Motor neuron (in vitro differentiated cells): ENCODE measurements at regions not wholly inside any gene's neighbourhood (a gene's known extent, or its start where the extent isn't known, plus 50 kb on each side); places are given as distances from the start of the nearest gene placed in this dataset.
A peak's percentile ranks its signal among the peaks of the same experiment; 100 is the strongest.

Experiments
- ATAC-seq, 8 experiments: fragments of 200-7000 bp; cut with Tn5 transposase; replicated peaks in 6 of 8; 2 replicates each; pipeline ENCODE4 v1.8.0; 2021; ENCODE audit warnings: mild to moderate bottlenecking in 8 of 8, moderate library complexity in 8 of 8
- H3K27ac ChIP-seq, 2 donors: fragments of 250-450 bp; sonication (Bioruptor Pico); 2 replicates each; pipeline ENCODE4 v1.9.0; 2021; ENCODE audit warnings: antibody characterized with exemption in 2 of 2, mild to moderate bottlenecking in 2 of 2, moderate library complexity in 1 of 2
- H3K4me1 ChIP-seq, 2 donors: fragments of 250-450 bp; sonication (Bioruptor Pico); replicated peaks in 1 of 2; 2 replicates each; pipeline ENCODE4 v1.6.1; 2021; ENCODE audit warnings: antibody characterized with exemption in 2 of 2, mild to moderate bottlenecking in 2 of 2, moderate library complexity in 1 of 2
- H3K4me3 ChIP-seq, 5 donors: fragments of 250-450 bp; sonication (Bioruptor Pico); 2 replicates each; pipeline ENCODE4 v1.9.0; 2021; ENCODE audit warnings: antibody characterized with exemption in 5 of 5, mild to moderate bottlenecking in 5 of 5, moderate library complexity in 4 of 5
- WGBS, 10 experiments: fragments of 450-650 bp; shearing (Covaris generic); methylation state at CpG; one replicate each; pipeline ENCODE4 v1.0.0; 2022; 5-methylcytosine and 5-hydroxymethylcytosine counted together
- in situ Hi-C, 9 experiments: fragments of 400-800 bp; cut with MboI; loops; one replicate each; pipeline ENCODE4 v1.15.0; 2021; ENCODE audit warnings: low sequenced_read_pairs in 9 of 9, low pct_unique_long_range_greater_than_20kb in 2 of 9; ENCODE audit not compliant: unreplicated experiment in 9 of 9

DNA sequence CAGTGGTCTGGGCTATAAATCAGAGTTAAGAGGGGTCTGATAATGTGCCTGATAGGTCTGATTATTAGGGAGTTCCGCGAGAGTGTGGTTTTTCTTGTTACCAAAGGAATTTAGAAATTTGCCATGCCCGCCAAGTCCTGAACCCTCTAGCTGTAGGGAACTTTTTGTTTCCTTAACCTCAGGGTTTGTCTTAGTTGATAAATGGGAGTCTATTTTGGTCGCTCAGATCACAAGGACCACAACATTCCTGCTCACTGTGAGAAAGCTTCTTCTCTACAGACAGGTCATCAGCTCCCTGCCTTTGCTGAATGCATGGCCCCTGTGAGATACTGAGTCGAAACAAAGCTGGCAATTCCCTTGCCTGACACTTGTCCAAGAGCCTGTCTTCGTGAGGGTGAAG lies 497.8 kb downstream of the HS3ST4 start:
- WGBS, 10 experiments = 0 to 81% (median 40%) methylated on average over 1 to 4 of the region's 6 CpGs; no CpG with 5 or more reads in 3 of the 10 experiments
- H3K4me1 ChIP-seq = peaks cover 0 to 12% of the 10 kb centered on the region in 2 donors
- peak overlapping the region in 1 of 2 donors; percentile 45 for H3K27ac ChIP-seq
- no peak overlapping the region for H3K4me3 ChIP-seq
- peak in 3 of 8 experiments; percentile 22 to 70 (median 42) for ATAC-seq
- in situ Hi-C loops = no loop called here

DNA sequence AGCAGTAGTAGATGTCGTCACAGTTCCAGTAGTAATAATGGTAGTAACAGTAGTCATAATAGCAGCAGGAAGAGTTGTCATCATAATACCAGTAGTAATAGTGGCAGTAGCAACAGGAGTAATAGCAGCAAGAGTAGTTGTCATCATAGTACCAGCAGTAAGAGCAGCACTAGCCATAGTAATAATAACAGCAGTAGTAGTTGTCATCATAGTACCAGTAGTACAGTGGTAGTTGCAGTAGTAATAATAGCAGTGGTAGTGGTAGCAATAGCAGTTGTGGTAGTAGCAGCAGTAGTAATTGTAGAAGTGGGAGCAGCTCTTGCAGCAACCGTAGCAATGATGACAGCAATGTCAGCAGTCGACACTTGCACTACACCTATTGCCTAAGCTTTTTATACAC lies 502.8 kb downstream of the HS3ST4 start:
- no peak overlapping the region for H3K27ac ChIP-seq
- in situ Hi-C loops = no loop called here
- H3K4me1 ChIP-seq = peaks cover 0 to 4% of the 10 kb centered on the region in 2 donors
- ATAC-seq = no peak
- no peak overlapping the region for H3K4me3 ChIP-seq
- WGBS, 10 experiments = 40 to 94% (median 80%) methylated on average over 1 to 3 of the region's 3 CpGs; no CpG with 5 or more reads in 3 of the 10 experiments

DNA sequence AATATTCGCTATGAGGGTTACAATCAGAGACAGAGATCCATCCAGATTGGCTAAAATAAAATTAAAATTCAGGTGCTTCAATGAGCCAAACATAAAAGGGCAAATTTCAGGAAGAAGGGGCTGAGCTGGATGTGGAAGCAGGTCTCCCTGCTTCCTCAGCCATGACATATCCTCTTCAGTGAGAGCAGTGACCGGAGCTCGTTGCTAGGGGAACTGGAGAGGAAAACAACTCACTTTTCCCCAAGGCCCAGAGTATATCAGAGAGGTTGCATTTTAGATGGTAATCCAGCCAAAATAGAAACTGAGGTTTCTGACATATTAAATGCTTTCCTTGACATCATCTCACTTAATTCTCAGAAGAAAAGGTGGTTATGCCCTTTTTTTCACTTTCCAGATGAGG lies 503.5 kb downstream of the HS3ST4 start:
- ATAC-seq = no peak
- no peaks in the 10 kb centered on the region for H3K4me1 ChIP-seq
- H3K4me3 ChIP-seq = no peak overlapping the region
- no peak overlapping the region for H3K27ac ChIP-seq
- WGBS, 10 experiments = 0 to 92% (median 55%) methylated on average over 1 to 3 of the region's 3 CpGs; no CpG with 5 or more reads in 2 of the 10 experiments
- in situ Hi-C loops = no loop called here

DNA sequence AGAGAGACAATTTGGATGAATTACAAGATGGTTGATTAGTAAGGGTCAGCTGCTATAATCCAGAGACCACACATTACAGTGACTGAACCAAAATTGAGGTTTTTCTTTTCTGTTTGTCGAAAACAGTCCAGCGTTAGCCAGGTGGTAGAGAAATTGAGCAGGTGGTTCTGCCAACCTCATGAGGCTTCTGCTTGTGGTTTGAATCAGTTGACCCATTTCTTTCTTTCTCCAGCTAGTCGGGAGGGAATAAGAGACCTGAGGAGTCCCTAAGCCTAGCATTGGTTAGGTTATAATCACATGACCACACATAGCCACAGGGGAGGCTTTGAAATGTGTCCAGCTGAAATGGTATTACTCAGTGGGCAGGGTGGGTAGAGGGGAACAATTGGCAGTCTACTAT lies 504.6 kb downstream of the HS3ST4 start:
- 0 to 100% (median 47%) methylated on average over 1 to 3 of the region's 3 CpGs; no CpG with 5 or more reads in 2 of the 10 experiments for WGBS, 10 experiments
- in situ Hi-C loops = no loop called here
- Histone ChIP-seq H3K4me1 (no peaks in the 10 kb centered on the region), H3K27ac (no peak overlapping the region), H3K4me3 (no peak overlapping the region)
- ATAC-seq = no peak

GRCh38 chr16:26196802-26197201 lies 505.0 kb downstream of the HS3ST4 start:
- in situ Hi-C loops = no loop called here
- H3K4me1 ChIP-seq = no peaks in the 10 kb centered on the region
- no peak overlapping the region for H3K4me3 ChIP-seq
- H3K27ac ChIP-seq = no peak overlapping the region
- 0 to 100% (median 50%) methylated on average over 1 to 2 of the region's 2 CpGs; no CpG with 5 or more reads in 3 of the 10 experiments for WGBS, 10 experiments
- ATAC-seq = no peak

- no peak for ATAC-seq
- Histone ChIP-seq H3K27ac (no peak overlapping the region), H3K4me3 (no peak overlapping the region), H3K4me1 (no peaks in the 10 kb centered on the region)
- in situ Hi-C loops = no loop called here
- WGBS, 10 experiments = 0 to 68% (median 31%) methylated on average over 1 to 4 of the region's 4 CpGs; no CpG with 5 or more reads in 2 of the 10 experiments
Measured at GRCh38 chr16:26197707-26198106, 505.9 kb downstream of the HS3ST4 start.

GRCh38 chr16:26198221-26198620 lies 506.5 kb downstream of the HS3ST4 start:
- no peak overlapping the region for H3K4me3 ChIP-seq
- in situ Hi-C loops = no loop called here
- no peaks in the 10 kb centered on the region for H3K4me1 ChIP-seq
- WGBS, 10 experiments = 0 to 86% (median 48%) methylated on average over 1 to 5 of the region's 5 CpGs; no CpG with 5 or more reads in 2 of the 10 experiments
- no peak for ATAC-seq
- no peak overlapping the region for H3K27ac ChIP-seq

DNA sequence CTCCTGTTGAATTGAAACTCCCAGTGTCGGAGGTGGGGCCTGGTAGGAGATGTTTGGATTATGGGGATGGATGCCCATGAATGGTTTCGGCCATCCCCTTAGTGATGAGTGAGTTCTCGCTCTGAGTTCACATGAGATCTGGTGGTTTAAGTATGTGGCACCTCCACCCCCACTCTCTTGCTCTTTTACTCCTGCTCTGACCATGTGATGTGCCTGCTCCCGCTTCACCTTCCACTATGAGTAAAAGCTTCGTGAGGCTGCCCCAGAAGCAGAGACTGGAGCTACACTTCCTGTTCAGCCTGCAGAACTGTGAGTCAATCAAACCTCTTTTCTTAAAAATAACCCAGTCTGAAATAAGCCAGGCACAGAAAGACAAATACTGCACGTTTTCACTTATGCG lies 512.4 kb downstream of the HS3ST4 start:
- Histone ChIP-seq H3K4me3 (no peak overlapping the region), H3K27ac (no peak overlapping the region), H3K4me1 (no peaks in the 10 kb centered on the region)
- in situ Hi-C loops = no loop called here
- WGBS, 10 experiments = 13 to 100% (median 70%) methylated on average over 1 to 6 of the region's 7 CpGs; no CpG with 5 or more reads in 3 of the 10 experiments
- no peak for ATAC-seq

DNA sequence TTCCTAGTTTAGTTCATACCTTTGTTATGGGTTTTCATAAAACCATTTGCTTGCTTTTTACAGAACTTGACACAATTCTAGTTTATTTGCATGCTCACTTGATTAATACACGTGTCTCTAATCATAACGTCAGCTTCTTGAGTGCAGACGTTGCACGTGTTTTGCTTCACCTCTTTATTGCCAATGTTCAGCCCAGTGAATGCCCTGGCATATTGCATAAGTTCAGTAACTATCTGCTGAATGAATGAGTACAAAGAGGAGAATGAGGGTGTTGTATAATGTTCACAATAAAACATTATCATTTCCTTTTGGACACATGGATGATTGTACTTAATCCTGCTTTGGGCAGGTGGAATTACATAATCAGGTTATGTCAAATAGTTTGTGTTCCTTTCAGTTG lies 519.8 kb downstream of the HS3ST4 start:
- in situ Hi-C loops = no loop called here
- Histone ChIP-seq H3K4me1 (peaks cover 7 to 10% of the 10 kb centered on the region in 2 donors), H3K27ac (no peak overlapping the region), H3K4me3 (no peak overlapping the region)
- WGBS, 10 experiments = 0 to 100% (median 53%) methylated on average over 1 to 4 of the region's 4 CpGs; no CpG with 5 or more reads in 2 of the 10 experiments
- no peak for ATAC-seq

GRCh38 chr16:26212599-26212998 lies 520.8 kb downstream of the HS3ST4 start:
- in situ Hi-C loops = no loop called here
- no peak overlapping the region for H3K4me3 ChIP-seq
- WGBS, 10 experiments = 0 to 82% (median 33%) methylated on average over 1 to 5 of the region's 5 CpGs; no CpG with 5 or more reads in 4 of the 10 experiments
- peaks cover 7 to 10% of the 10 kb centered on the region in 2 donors for H3K4me1 ChIP-seq
- H3K27ac ChIP-seq = no peak overlapping the region
- ATAC-seq = peak in 3 of 8 experiments; percentile 12 to 67 (median 24)

DNA sequence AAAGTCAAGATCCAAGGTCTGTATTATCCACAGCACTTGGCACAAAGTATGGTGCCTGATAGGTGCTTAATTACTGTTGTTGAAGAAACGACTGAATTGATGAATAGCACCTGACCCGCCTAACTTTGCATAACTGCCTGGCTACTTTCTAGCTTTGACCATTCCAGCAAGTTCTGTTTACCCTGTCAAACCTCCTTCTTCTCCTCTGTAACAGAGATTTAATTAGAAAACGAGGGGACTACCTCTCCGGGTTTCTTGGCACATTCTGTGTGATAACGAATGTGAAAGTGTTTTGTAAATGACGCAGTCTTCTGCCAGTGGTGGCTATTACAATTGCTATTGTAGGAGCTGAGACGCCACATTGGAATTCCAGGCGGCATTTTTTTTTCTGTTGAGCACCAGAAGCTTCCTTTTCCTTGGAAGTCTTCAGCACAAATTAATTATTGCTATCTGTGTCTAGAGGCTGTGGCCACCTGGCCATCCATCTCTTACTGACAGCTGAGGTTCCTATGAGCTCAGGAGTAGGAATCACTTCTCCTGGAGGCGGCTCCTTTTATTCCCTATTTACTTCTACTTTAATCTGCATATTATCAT lies 522.9 kb downstream of the HS3ST4 start:
- peak in 4 of 8 experiments; percentile 69 to 75 (median 72) for ATAC-seq
- 0 to 69% (median 23%) methylated on average over 1 to 9 of the region's 9 CpGs for WGBS, 10 experiments
- peaks cover 10 to 11% of the 10 kb centered on the region in 2 donors for H3K4me1 ChIP-seq
- in situ Hi-C loops = no loop called here
- H3K4me3 ChIP-seq = no peak overlapping the region
- H3K27ac ChIP-seq = no peak overlapping the region

DNA sequence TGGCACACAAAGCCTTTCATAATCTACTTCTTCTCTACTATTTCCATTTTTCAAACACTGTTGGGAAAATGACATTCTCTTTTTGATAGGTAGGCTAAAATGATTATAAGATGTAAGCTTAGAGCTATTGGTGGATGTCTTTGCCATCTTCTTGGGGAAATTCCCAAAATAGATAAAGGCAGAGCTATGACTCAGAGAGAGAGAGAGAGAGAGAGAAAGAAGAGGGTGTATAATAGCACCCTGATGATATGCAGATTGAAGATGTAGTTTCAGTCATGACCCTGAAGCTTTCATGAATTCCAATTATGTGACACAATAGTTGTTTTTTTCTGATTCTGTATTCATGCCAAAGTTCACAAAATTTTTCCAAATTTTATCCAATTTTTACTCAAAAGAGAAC lies 529.1 kb downstream of the HS3ST4 start:
- ATAC-seq = peak in 2 of 8 experiments; percentile 26 to 45
- H3K4me3 ChIP-seq = no peak overlapping the region
- H3K4me1 ChIP-seq = peaks cover 0 to 4% of the 10 kb centered on the region in 2 donors
- no peak overlapping the region for H3K27ac ChIP-seq
- in situ Hi-C loops = no loop called here

DNA sequence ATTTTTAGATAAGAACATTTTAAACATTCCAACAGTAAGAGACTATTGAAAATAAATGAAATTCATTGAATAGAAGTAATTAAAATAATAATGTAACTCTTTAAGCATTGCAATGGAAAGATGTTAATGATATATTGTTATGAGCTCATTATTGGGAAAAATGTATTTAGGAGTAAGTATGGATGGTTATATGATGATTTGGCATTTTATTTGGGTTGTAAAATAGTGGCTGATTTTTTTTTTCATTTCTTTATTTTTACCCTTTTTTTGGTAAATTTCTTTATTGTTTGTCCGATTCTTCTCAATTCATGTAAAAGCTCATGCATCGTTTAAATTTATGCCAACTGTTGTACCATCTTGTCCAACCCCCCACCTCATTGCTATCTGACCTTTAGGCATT lies 539.9 kb downstream of the HS3ST4 start:
- 0 to 100% (median 72%) methylated on average over 2 of the region's 2 CpGs; no CpG with 5 or more reads in 1 of the 10 experiments for WGBS, 10 experiments
- in situ Hi-C loops = no loop called here
- no peak overlapping the region for H3K27ac ChIP-seq
- H3K4me3 ChIP-seq = no peak overlapping the region
- no peaks in the 10 kb centered on the region for H3K4me1 ChIP-seq
- ATAC-seq = no peak

DNA sequence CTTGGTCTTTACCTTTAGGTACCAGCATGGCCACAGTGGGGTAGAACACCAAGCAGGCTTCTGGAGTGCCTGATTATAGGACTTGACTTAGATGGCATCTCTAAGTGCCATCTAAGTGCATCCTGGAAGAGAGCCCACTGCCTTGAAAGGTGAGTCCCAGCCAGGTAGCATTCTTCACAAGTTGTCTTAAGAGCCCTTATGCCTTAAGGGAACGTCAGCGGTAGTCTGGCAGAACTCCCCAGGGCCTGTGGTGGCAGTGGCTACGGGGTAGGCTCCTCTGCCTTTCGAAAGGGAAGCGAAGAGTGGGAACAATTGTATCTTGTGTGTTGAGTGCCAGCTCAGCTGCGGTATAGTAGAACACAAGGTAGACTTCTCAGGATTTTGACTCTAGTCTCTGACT lies 549.0 kb downstream of the HS3ST4 start:
- Histone ChIP-seq H3K4me1 (no peaks in the 10 kb centered on the region), H3K27ac (no peak overlapping the region), H3K4me3 (no peak overlapping the region)
- in situ Hi-C loops = no loop called here
- ATAC-seq = no peak
- WGBS, 10 experiments = 0 to 100% (median 63%) methylated on average over 1 to 5 of the region's 6 CpGs; no CpG with 5 or more reads in 2 of the 10 experiments
